GM19035 (cell line): ENCODE measurements at regions not wholly inside any gene's neighbourhood (a gene's known extent, or its start where the extent isn't known, plus 50 kb on each side); places are given as distances from the start of the nearest gene placed in this dataset.
A peak's percentile ranks its signal among the peaks of the same experiment; 100 is the strongest.
"Not testable (repeated sequence)": the region's sequence is repeated elsewhere in the genome, so short reads cannot be mapped to it uniquely, and the experiment has no call there.

Experiments
- ATAC-seq: cut with Tn5 transposase; IDR thresholded peaks from one replicate; pipeline ENCODE4 v1.9.1; 2021; ENCODE audit not compliant: unreplicated experiment

- peak; percentile 38 for ATAC-seq
Measured at GRCh38 chr2:12554224-12555011, 162.3 kb upstream of the TRIB2 start.

- ATAC-seq, result peak; percentile 65
Measured at GRCh38 chr2:12555012-12555645, 161.6 kb upstream of the TRIB2 start.

- no peak for ATAC-seq
Measured at GRCh38 chr2:12556762-12557161, 160.0 kb upstream of the TRIB2 start.

GRCh38 chr2:12557688-12558087, 159.0 kb upstream of the TRIB2 start:
- ATAC-seq, result no peak

- no peak for ATAC-seq
Measured at GRCh38 chr2:12558519-12558918, 158.2 kb upstream of the TRIB2 start.

GRCh38 chr2:12560618-12561017, 156.1 kb upstream of the TRIB2 start:
- ATAC-seq, result no peak

GRCh38 chr2:12567411-12567810, 149.3 kb upstream of the TRIB2 start:
- ATAC-seq, result no peak

GRCh38 chr2:12569510-12569909, 147.2 kb upstream of the TRIB2 start:
- not testable (repeated sequence) for ATAC-seq

GRCh38 chr2:12569929-12570328, 146.8 kb upstream of the TRIB2 start:
- ATAC-seq, result not testable (repeated sequence)

GRCh38 chr2:12577091-12577490, 139.6 kb upstream of the TRIB2 start:
- ATAC-seq, result no peak

- no peak for ATAC-seq
Measured at GRCh38 chr2:12577567-12578253, 139.0 kb upstream of the TRIB2 start.

GRCh38 chr2:12579018-12579417, 137.7 kb upstream of the TRIB2 start:
- no peak for ATAC-seq

GRCh38 chr2:12584338-12584737, 132.4 kb upstream of the TRIB2 start:
- ATAC-seq, result no peak

- ATAC-seq, result no peak
Measured at GRCh38 chr2:12585784-12586183, 131.0 kb upstream of the TRIB2 start.

- ATAC-seq, result no peak
Measured at GRCh38 chr2:12587228-12587627, 129.5 kb upstream of the TRIB2 start.

- ATAC-seq, result peak; percentile 74
Measured at GRCh38 chr2:12587729-12588522, 128.8 kb upstream of the TRIB2 start.

- ATAC-seq, result no peak
Measured at GRCh38 chr2:12588986-12589385, 127.8 kb upstream of the TRIB2 start.

- no peak for ATAC-seq
Measured at GRCh38 chr2:12589802-12590320, 126.9 kb upstream of the TRIB2 start.

GRCh38 chr2:12592296-12592695, 124.4 kb upstream of the TRIB2 start:
- ATAC-seq, result no peak

- ATAC-seq, result no peak
Measured at GRCh38 chr2:12594590-12594989, 122.1 kb upstream of the TRIB2 start.

GRCh38 chr2:12596771-12597170, 120.0 kb upstream of the TRIB2 start:
- no peak for ATAC-seq
